ENCODE measurements at regions not wholly inside any gene's neighbourhood (a gene's known extent, or its start where the extent isn't known, plus 50 kb on each side); places are given as distances from the start of the nearest gene placed in this dataset.

DNA sequence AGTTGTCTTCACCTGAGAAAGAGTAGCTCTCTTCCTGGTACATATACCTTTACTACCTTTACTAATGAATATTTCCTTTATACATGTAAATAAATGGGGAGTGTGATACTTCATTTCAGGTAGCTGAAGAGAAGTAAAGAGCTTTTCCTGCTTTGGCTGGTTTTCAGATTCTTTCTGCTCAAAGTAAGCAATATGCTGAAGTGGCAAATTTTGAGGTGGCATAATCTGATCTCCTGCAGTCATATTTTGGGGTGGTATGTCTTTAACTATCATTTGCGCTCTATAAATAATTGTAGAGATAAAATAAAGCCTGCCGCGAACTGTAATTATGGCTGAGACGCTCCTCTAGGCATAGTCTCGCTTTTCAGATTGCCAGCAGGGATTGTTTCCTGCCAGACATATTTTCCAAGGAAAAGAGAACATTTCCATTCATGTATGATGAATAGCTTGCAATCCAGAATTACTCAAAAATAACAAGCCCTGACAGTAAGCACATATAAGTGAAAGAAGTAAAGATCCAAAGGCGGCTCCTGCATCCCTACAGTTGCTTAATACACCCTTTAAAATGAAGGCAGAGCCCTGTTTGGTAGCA, 200.7 kb downstream of the C12orf50 start:
- no peak for DNase-seq

DNA sequence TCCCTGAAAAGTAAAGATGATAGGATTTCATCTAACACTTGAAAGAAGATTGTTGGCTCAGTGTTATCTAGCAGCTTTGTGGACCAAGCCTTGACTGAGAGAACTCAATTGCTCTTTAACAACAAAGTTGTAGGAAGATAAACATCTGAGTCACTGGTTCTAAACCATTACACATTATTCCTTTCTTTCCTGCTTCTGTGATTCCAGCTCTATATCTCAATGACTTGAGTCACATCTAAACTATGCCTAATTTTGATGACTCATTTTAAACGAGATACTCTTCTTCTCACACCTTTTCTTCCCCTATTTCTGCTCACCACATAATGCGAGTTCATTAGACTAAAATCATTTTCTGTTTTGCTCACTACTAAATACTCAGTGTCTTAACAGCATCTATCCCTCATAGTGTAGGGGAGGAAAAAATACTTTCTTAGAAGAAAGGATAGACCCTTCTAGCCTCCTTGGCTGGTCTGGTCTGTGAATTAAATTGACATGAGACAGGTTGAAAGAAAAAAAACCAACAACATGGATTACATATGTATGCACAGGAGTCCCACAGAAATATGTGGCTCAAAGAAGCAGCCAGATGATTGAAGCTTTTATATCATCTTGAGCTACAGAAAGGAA, 201.4 kb downstream of the C12orf50 start:
- no peak for DNase-seq

DNA sequence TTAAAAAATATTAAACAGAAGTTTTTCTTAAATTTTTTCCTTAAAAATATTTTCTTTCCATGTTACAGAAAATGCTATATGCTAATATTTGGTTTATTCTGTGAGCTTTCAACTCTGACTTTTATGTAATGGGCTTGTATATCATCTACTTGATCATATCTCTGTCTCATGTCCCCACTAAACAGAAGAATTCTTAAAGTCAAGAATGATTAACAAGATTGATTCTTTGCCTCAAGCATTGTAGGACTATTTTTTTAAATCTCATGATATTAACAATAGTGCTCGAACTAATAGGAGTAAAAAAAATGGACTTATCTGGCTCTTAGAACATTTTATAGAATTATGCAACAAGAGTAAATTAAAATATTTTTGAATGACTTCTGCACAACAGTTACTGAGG, 206.3 kb downstream of the C12orf50 start:
- DNase-seq = no peak

DNA sequence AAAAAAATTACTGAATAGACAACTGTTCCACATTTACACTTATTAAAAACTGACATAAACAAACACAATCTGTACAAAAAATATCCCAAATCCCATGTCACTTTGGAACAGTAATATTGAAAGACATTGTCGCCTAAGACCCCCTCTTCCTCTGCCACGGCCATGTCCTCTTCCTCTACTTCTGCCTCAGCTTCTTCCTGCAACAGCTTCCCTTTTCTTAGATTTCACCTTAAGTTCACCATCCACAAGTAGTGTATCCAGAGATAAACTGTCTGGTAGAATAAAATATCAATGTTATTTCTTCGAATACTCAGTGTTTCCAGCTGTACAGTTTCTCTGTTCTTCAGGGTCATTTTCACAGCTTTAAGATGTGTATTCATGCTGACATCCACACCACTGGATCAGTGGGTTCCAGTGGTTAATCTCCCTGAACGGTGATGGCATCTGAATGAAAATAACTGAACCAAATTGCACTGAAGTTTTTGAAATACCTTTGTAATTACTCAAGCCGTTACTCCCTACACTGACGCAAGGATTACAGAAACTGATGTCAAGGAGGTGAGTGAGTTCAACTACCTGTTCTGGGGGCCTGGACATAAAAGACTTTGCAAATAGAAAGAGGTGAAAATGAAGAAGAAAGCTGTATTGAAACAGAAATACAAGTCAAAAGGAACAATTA, 208.5 kb downstream of the C12orf50 start:
- DNase-seq = no peak

DNA sequence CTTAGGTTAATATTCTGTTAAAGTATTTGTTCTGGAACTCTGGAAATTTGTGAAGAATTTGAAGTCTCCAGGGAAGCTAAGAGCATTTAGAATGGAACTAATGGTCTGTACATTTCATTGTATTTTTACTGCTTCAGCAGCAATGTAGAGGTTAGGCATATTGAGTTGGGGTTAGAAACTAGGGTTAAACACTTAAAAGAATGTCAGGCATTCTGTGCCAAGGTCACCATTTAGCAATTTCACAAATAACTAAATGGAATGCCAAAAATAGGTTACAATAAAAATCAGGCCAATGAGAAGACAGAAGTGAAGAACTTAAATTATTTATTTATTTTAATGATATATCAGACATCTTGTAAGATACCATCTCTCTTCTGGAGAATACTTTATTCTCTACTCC, 210.8 kb downstream of the C12orf50 start:
- no peak for DNase-seq

DNA sequence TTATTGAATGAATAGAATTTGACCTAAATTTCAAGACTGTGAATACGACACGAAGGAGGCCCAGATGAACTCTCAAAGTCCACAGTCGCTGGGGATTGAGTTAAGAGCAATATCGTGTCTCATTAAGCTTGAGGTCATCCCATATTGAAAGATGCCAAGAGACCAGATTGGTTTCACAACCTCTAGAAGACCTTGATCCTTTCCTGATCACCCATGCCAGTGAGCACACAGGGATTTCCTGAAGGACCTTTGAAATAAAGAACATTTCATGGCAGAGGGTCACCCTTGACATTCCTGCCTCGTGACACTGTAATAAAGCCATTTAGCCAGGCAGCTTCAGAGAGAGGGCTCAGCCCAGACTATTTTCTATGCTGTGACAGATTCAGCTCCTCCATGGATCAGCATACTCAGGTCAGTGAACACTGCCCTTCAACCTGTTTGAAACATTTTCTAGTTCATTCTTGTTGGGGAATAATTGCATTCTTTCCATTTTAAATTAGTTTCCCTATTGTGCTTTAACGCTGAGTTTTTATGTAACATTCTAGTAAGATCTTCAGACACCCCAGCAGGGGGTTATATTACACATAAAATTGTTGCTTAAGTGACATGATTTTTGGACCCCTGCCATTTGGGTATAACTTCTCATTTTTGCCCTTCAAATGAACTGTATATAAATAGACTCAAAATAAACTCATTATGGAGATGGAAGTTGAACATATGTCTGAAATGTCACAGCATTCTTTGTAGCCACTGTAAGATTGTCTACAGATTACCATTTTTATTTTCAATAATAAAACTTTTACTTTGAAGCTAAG, 213.2 kb downstream of the C12orf50 start:
- no peak for DNase-seq

DNA sequence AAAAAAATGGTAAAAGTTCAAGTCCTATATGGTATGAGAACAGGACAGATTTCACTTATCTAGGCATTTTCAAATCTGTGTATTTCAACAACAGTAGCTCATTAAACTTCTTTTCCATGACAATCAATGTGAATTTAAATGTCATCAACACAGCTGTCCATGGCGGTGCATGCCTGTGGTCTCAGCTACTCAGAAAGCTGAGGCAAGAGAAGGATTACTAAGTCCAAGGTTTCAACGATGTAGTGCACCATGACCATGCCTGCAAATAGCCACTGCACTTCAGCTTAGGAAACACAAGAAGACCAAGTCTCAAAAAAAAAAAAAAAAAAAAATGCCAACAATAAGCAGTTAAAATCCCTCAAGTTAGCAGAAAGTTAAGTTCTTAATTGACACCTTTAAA, 214.6 kb downstream of the C12orf50 start:
- DNase-seq = no peak

DNA sequence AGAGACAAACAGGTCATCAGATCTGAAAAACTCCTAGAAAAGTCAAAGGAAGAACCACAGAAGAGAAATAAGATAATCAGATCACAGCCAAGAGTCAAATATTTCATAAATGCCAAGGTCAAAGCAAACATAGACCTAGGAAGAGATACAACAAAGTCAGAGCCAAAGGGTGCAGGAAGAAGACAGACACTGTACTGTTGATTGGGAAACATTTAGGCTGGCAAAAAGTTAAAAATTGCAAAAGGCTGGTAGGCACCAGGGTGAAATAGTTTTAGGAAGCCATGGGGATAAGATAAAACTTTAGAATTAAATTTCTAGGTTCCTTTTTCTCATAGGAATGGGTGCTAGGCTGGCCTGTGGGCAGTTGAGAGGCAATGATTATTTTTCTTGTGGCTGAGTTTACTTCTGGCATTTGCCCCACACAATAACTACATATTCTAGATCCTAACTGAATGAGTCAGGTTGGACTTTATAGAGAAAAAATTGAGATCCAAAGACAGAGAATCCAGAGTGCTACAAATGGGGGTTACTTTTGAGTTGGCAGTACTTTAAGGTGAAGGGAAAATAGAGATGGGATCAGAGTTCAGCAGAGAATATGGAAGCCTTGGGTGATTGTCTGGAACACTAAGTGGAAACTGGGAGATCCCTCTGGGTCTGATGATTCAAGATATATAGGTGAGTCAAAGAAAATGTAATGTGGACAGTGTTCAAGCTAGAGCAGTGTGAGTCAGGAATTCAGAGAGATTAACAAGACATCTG, 215.5 kb downstream of the C12orf50 start:
- no peak for DNase-seq

DNA sequence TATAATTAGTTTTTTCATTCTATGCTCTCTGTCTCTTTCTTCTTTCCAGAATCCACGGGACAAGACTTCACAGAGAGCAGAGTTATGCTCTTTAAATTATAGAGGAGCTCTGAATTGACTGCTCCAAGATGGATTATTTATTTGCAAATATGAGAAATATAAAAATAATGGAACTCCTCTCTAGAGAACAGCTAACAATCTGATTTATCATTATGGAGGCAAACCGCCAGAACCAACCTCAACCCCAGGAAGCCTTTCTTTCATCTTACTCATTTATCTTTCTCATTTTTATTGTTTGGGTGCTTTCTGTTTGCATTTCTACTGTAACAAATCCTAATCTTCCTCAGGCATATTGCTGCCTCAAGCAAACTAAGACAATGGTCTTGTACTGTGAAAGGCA, 216.5 kb downstream of the C12orf50 start:
- DNase-seq = no peak

DNA sequence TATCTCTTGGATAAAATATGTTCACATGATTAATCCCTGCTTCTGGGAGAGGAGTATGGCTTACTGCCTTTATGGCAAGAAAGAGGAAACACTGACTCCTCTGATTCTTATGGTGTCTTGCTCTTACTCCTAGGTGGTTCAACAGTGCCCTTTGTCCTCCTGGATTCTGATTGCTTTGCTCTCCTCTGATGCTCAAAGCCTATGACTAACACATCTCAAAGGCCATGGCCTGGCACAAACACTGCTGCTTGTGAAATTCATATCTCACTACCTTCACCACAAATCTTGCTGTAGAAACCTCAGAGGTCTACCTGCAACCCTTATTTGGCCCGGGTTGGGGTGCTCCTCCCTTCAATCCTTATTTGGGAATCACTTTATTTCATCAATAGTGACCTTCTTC, 217.2 kb downstream of the C12orf50 start:
- DNase-seq = no peak

DNA sequence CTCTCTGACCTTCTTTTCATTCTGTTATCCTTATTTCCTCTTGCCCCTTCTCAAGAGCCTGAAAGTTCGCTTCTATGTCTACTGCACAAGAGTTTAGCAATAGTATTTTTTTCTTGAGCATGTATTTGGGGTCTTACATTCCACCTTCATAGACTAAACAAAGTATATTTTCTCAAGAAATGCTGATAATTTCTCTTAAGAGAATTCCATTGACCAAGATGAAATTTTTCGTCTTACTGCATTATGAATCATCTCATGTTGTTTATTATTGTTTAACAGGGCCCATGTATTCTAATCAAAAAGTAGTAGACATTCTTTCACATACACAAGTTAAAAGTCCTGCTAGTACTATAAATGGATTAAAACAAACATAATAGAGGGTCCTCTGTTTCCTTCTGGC, 219.3 kb downstream of the C12orf50 start:
- DNase-seq = no peak

DNA sequence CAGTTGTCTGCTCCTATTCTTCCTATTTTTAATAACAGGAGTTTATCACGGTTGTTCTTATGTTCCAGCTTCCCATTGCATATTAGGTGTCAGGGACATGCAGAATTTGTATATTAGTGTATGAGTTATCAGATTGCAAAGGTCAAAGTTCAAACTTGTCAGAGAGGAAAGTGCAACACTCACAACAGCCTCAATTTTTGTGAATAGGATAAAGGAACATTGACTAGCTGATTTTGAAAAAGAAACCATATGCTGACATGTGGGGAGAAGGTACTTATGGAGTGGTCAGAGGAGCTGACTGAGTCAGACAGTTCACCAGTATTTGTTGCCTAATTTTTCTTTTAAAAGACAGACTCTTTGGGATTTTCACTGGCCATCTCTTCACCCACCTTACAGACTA, 222.1 kb downstream of the C12orf50 start:
- no peak for DNase-seq

DNA sequence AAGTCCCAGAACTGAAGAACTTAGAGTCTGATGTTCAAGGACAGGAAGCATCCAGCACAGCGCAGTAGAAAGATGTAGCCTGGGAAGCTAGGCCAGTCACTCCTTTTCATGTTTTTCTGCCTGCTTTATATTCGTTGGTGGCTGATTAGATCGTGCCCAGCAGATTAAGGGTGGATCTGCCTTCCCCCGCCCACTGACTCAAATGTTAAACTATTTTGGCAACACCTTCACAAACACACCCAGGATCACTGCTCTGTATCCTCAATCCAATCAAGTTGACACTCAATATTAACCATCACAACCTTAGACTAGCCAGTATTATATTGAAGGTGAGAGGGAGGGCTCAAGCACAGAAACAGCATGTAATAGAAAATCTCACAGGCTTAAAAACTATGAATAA, 222.9 kb downstream of the C12orf50 start:
- no peak for DNase-seq

DNA sequence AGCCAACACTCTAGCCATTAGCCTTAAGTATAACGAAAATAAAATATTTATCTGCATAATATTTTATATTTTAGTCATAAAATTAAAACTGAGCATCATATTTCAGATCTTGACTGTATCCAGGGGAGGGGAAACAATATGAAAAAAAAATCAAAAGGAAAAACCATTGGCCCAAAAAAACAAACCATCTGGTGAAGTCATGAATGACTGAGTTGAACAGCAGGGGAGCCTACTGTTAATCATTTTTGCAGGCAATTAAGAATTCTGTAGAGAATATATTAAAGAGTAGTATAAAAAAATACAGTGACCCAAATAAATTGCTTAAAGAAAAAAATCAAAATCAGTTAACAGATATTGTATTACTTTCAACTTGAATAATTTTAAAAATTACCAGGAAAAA, 224.8 kb downstream of the C12orf50 start:
- no peak for DNase-seq

DNA sequence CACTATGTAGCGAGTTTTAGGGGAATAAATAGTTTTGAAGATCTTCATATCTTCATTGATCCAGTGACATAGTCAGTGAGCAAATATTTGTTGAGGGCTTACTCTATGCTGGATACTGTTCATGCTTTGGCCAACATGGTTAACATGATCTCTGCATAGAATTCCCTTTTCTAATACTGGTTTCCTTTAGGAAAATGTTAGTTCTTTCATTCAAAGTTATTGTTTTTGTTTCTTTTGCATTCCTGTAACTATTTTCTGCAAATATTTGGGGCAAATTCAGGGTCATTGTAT, 226.5 kb downstream of the C12orf50 start:
- DNase-seq = no peak

DNA sequence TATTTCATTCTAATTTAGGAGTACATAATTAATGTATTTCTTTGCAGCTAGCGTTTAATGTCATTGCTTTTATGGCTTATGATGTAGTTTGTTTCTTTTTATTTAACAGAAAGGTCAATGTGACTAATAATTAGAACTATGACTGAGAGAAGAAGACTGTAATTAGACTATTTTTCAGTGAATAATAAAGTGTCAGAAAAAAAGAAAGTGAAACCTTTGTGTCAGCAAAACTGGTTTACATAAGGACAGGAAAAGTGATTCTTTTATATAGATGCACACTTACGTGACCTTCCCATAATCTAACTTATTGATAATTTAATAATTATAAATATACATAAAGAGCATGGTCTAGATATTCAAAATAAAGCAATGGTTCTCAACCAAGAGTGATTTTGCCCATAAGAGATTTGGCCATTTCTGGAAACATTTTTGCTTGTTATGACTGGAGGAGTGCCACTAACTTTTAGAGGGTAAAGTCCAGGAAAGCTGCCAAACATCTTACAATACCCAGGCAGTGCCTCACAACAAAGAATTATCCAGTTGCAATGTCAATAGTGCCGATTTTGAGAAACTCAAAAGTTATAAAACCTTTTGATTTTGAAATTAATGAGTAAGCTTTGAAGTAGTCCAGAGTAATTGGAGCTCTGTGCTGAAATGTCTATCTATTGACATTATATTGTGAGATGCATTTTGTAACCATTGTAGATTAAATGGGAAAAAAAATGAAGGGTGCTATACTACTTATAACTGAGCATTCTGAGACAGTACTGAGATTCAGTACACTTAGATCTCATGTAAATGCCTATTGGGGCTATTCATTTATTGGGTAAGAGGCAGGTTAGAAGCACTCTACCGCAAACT, 227.1 kb downstream of the C12orf50 start:
- no peak for DNase-seq

DNA sequence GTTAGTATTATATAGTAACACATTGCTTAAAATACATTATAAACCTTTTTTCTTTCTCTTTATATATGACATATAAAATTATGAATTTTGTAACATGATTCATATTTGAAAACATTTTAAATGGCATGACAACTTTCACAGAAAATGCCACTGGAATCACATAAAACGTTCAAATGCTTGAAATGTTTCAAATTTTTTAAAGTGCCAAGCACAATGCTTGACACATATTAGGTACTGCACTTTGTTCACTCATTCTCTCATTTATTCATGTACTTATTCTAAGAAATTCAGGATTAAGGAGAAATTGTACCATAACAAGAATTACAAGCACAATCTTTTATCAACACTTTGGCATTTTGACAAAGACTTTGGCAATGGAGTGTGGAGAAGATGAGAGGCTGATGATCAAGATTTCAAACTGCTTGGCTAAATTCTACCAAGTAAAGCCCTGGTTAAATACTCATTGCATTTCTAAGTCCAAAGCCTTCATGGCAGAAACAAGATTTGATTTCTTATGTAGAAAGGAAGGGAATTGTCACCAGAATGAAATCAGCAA, 232.2 kb downstream of the C12orf50 start:
- no peak for DNase-seq

DNA sequence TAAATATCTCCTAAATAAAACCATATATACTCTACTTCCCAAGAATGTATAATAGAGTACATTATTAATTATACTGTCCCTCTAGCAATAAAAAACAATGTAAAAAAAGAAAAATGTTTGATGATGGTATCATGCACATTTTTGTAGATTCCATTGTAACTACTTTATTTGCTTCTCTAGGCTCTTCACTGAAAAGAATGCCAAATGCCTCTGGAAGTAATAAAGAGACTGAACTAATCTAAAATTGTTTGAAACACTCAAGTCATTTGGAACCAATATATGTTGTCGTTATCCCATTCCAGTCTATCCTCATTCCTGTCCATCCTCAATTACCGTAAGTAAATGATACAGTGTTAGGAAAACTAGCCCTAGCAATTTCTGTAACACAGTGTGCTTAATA, 233.6 kb downstream of the C12orf50 start:
- DNase-seq = no peak

DNA sequence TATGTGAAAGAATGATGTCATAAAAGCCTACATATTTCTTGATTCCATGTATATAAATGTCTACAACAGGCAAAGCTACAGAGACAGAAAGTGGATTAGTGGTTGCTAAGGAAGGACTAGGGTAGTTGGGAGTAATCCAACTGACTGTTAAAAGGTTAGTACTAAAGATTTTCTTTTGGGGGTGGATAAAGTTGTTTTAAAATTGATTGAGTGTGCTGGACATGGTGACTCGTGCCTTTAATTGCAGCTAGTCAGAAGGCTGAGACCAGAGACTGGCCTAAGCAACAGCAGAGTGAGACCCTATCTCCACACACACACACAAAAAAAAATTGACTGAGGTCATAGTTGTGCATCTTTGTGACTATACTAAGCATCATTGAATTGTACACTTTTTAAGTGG, 234.3 kb downstream of the C12orf50 start:
- DNase-seq = no peak

DNA sequence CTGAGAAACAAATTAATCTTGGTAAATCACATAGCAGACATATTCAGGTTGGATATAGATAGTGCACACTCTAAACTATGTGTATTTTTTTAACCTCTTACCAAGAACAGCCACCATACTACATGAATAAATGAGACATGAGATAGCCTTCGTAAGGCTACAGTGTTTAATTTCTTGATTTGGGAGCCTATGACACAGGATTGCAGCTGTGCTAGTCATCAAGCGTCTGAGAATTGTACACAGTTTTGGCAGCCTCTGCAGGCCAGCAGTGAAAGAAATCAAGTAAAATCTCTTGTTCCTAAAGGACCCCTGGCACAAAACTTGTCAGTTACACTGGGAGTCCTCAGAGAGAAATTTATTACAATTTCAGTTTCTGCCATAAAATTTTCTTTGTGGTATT, 236.1 kb downstream of the C12orf50 start:
- DNase-seq = no peak

DNA sequence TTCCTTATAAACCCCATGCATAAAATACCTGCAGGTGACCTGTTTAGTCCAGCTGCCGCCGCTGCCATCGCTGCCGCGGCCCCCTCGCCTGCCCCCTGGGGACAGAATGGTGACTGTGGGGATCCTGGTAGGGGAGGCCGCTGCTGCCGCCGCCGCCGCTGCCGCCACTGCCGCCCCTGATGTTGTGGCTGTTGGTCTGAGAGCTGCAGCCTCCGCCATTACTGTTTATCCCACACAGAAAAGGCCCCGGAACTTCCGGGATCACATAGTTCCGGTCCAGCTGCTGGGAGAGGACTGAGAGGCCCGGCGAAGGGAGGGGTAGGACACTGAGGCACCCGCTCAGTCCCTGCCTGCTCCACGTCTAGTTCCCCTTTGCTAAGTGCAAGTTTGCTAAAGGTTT, 244.9 kb downstream of the C12orf50 start:
- DNase-seq = no peak

DNA sequence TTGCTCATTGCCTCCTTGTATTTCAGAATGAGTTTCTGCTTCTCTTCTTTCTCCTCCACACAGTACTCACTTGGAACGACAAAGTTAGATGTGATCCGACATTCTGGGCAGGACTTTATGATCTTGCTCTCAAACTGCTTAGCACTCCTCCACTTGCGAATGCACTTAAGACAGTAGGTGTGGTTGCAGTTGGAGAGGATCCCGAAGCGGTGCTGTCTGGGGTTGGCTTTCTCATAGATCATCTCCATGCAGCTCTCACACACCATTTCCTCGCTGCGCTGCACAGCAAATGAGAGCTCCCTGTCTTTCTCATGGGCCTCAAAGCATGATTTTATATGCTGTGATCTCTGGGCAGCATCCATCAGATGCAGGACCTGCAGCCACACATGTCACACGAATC, 245.7 kb downstream of the C12orf50 start:
- no peak for DNase-seq

Data from stimulated activated CD4-positive, alpha-beta T cell treated with anti-CD3 and anti-CD28 coated beads, Interleukin-2, amount 100 ng/mL, for 48 hours (primary cell).